COLO668 (cell line): ENCODE measurements at regions not wholly inside any gene's neighbourhood (a gene's known extent, or its start where the extent isn't known, plus 50 kb on each side); places are given as distances from the start of the nearest gene placed in this dataset.
"Not testable (repeated sequence)": the region's sequence is repeated elsewhere in the genome, so short reads cannot be mapped to it uniquely, and the experiment has no call there.

ENCODE experiments used
- DNase-seq: peaks from one replicate; lab custom pipeline; 2025; ENCODE audit not compliant: unreplicated experiment; lab: John Stamatoyannopoulos, UW

- DNase-seq, result no peak
Observed at GRCh38 chr3:81876826-81877225, 115.4 kb upstream of the GBE1 start.

GRCh38 chr3:81874738-81875137 lies 113.3 kb upstream of the GBE1 start:
- DNase-seq, result no peak

- DNase-seq, result no peak
Observed at GRCh38 chr3:81872566-81872965, 111.1 kb upstream of the GBE1 start.

GRCh38 chr3:81871358-81872155 lies 110.1 kb upstream of the GBE1 start:
- DNase-seq, result no peak

GRCh38 chr3:81869382-81869781 lies 107.9 kb upstream of the GBE1 start:
- DNase-seq, result no peak

GRCh38 chr3:81868597-81868996 lies 107.2 kb upstream of the GBE1 start:
- DNase-seq, result no peak

- DNase-seq, result no peak
Observed at GRCh38 chr3:81867875-81868274, 106.4 kb upstream of the GBE1 start.

- DNase-seq, result not testable (repeated sequence)
Observed at GRCh38 chr3:81865164-81865563, 103.7 kb upstream of the GBE1 start.

- no peak for DNase-seq
Observed at GRCh38 chr3:81864272-81864671, 102.8 kb upstream of the GBE1 start.

GRCh38 chr3:81863756-81864155 lies 102.3 kb upstream of the GBE1 start:
- DNase-seq, result no peak

GRCh38 chr3:81861593-81861992 lies 100.1 kb upstream of the GBE1 start:
- DNase-seq, result no peak

- no peak for DNase-seq
Observed at GRCh38 chr3:81859524-81859923, 98.1 kb upstream of the GBE1 start.

- DNase-seq, result no peak
Observed at GRCh38 chr3:81853431-81853830, 92.0 kb upstream of the GBE1 start.

GRCh38 chr3:81851176-81851575 lies 89.7 kb upstream of the GBE1 start:
- no peak for DNase-seq

- DNase-seq, result no peak
Observed at GRCh38 chr3:81846988-81847387, 85.5 kb upstream of the GBE1 start.

GRCh38 chr3:81841540-81841939 lies 80.1 kb upstream of the GBE1 start:
- no peak for DNase-seq

- no peak for DNase-seq
Observed at GRCh38 chr3:81839504-81840094, 78.2 kb upstream of the GBE1 start.

- DNase-seq, result no peak
Observed at GRCh38 chr3:81838457-81838856, 77.0 kb upstream of the GBE1 start.

- DNase-seq, result no peak
Observed at GRCh38 chr3:81837071-81837593, 75.7 kb upstream of the GBE1 start.

- no peak for DNase-seq
Observed at GRCh38 chr3:81829937-81830336, 68.5 kb upstream of the GBE1 start.

- not testable (repeated sequence) for DNase-seq
Observed at GRCh38 chr3:81829272-81829671, 67.8 kb upstream of the GBE1 start.

GRCh38 chr3:81823882-81824395 lies 62.5 kb upstream of the GBE1 start:
- DNase-seq, result no peak
